Endothelial cell of umbilical vein (primary cell): ENCODE measurements at regions not wholly inside any gene's neighbourhood (a gene's known extent, or its start where the extent isn't known, plus 50 kb on each side); places are given as distances from the start of the nearest gene placed in this dataset.

Experiments
- BruUV-seq: library from RNA; stranded (reverse); fragments of 400-500 nt; replicated peaks from 2 replicates; lab custom pipeline; 2021; lab: Mats Ljungman, UMichigan
- CTCF ChIA-PET: fragments of 300-600, 350-600 bp; sonication (Branson Sonifier 250); formaldehyde crosslinking; loops from one replicate; lab custom pipeline; 2021; ENCODE audit warnings: antibody characterized with exemption, inconsistent platforms; lab: Charles Lee
- POLR2A ChIA-PET: fragments of 300-600, 350-600 bp; sonication (Branson Sonifier 250); formaldehyde crosslinking; loops from one replicate; lab custom pipeline; 2021; ENCODE audit warnings: antibody characterized with exemption, inconsistent platforms; lab: Charles Lee
- DNase-seq: peaks from one replicate; pipeline ENCODE4 v3.0.0-alpha.2; 2011; ENCODE audit warnings: low read depth, low spot score
- FAIRE-seq: peaks from 2 replicates; lab custom pipeline; 2011; peaks lifted over from hg19 to GRCh38; lab: Jason Lieb, UNC
- H2AFZ ChIP-seq: 2 replicates; pipeline ENCODE4 v1.6.0; 2012; ENCODE audit warnings: low read depth, low read length, control low read depth, inconsistent platforms
- H3K27ac ChIP-seq: 2 replicates; pipeline ENCODE4 v1.5.1; 2011; ENCODE audit warnings: low read depth, mild to moderate bottlenecking, control low read depth, low read length, moderate library complexity; ENCODE audit not compliant: insufficient read depth
- H3K27me3 ChIP-seq, 2 experiments: 2 replicates each; pipeline versions ENCODE4 v1.6.0 to v1.6.1; 2011; ENCODE audit warnings: low read length in 2 of 2, mixed read lengths in 1 of 2; ENCODE audit not compliant: control insufficient read depth in 2 of 2, insufficient read depth in 2 of 2
- H3K36me3 ChIP-seq, 2 experiments: 2 replicates in 1 of 2; 3 replicates in 1 of 2; pipeline ENCODE4 v1.5.1; 2011; ENCODE audit warnings: low read length in 2 of 2, mild to moderate bottlenecking in 1 of 2, moderate library complexity in 1 of 2; ENCODE audit not compliant: control insufficient read depth in 2 of 2, insufficient read depth in 2 of 2; ENCODE audit errors: extremely low read depth in 1 of 2
- H3K4me1 ChIP-seq: 3 replicates; pipeline ENCODE4 v1.5.1; 2011; ENCODE audit warnings: mild to moderate bottlenecking, low read length; ENCODE audit not compliant: control insufficient read depth, insufficient read depth; ENCODE audit errors: extremely low read depth
- H3K4me2 ChIP-seq: 2 replicates; pipeline ENCODE4 v1.6.1; 2011; ENCODE audit warnings: low read length, control low read depth, mixed read lengths; ENCODE audit not compliant: insufficient read depth
- H3K4me3 ChIP-seq, 3 experiments: fragments of 200-600 bp in 1 of 3; sonication (generic), shearing (Covaris generic) in 1 of 3; replicated peaks in 1 of 3; 2 replicates each; pipeline ENCODE4 v1.5.1; 2011 to 2016; ENCODE audit warnings: control low read depth in 3 of 3, low read length in 3 of 3, mild to moderate bottlenecking in 2 of 3, inconsistent platforms in 1 of 3, low read depth in 1 of 3, moderate library complexity in 1 of 3; ENCODE audit not compliant: insufficient read depth in 1 of 3
- H3K79me2 ChIP-seq: 2 replicates; pipeline ENCODE4 v1.6.0; 2012; ENCODE audit warnings: low read length, inconsistent platforms; ENCODE audit not compliant: control insufficient read depth, insufficient read depth
- H3K9ac ChIP-seq: replicated peaks from 2 replicates; pipeline ENCODE3; 2011; ENCODE audit warnings: low read length, control low read depth; ENCODE audit not compliant: insufficient read depth; ENCODE audit errors: extremely low read depth
- H3K9me1 ChIP-seq: replicated peaks from 3 replicates; pipeline ENCODE4 v1.6.0; 2011; ENCODE audit warnings: mild to moderate bottlenecking, low read length; ENCODE audit not compliant: control insufficient read depth, insufficient read depth; ENCODE audit errors: extremely low read depth
- H3K9me3 ChIP-seq: replicated peaks from 2 replicates; pipeline ENCODE4 v1.5.1; 2012; ENCODE audit warnings: low read length, inconsistent platforms; ENCODE audit not compliant: control insufficient read depth, insufficient read depth
- H4K20me1 ChIP-seq: replicated peaks from 2 replicates; pipeline ENCODE3; 2011; ENCODE audit warnings: mild to moderate bottlenecking, low read length; ENCODE audit not compliant: control insufficient read depth, insufficient read depth; ENCODE audit errors: extremely low read depth
- CTCF ChIP-seq, 2 donors: IDR thresholded peaks; 1 replicate in 1 of 2; 2 replicates in 1 of 2; pipeline ENCODE4 v1.5.1; 2011; ENCODE audit warnings: low read length in 2 of 2, mild to moderate bottlenecking in 2 of 2, moderate library complexity in 2 of 2, control low read depth in 1 of 2, inconsistent platforms in 1 of 2, low read depth in 1 of 2; ENCODE audit not compliant: insufficient read depth in 1 of 2; ENCODE audit errors: extremely low read depth in 1 of 2
- EZH2 ChIP-seq: IDR thresholded peaks from 2 replicates; pipeline ENCODE4 v1.6.1; 2012; ENCODE audit warnings: borderline replicate concordance, low read depth, mild to moderate bottlenecking, moderate library complexity, low read length, inconsistent platforms; ENCODE audit not compliant: severe bottlenecking
- FOS ChIP-seq: IDR thresholded peaks from 2 replicates; pipeline ENCODE4 v1.6.1; 2011; ENCODE audit warnings: mild to moderate bottlenecking, low read length, moderate library complexity, borderline replicate concordance; ENCODE audit not compliant: insufficient read depth
- GATA2 ChIP-seq: IDR thresholded peaks from 2 replicates; pipeline ENCODE4 v1.7.0; 2011; ENCODE audit warnings: low read depth, mild to moderate bottlenecking, moderate library complexity, mixed read lengths, low read length; ENCODE audit not compliant: insufficient read length, insufficient read depth
- JUN ChIP-seq: IDR thresholded peaks from 2 replicates; pipeline ENCODE4 v1.6.1; 2011; ENCODE audit warnings: borderline replicate concordance, low read depth; ENCODE audit not compliant: insufficient read length, insufficient read depth
- MAX ChIP-seq: IDR thresholded peaks from 2 replicates; pipeline ENCODE4 v1.6.1; 2011; ENCODE audit not compliant: insufficient read depth, insufficient read length
- MYC ChIP-seq: IDR thresholded peaks from one replicate; pipeline ENCODE4 v1.6.1; 2011; ENCODE audit warnings: mild to moderate bottlenecking, low read depth, low read length
- POLR2A ChIP-seq: IDR thresholded peaks from 2 replicates; pipeline ENCODE4 v1.6.1; 2012; ENCODE audit warnings: low read depth, mild to moderate bottlenecking, control low read depth, low read length
- POLR2AphosphoS5 ChIP-seq: IDR thresholded peaks from 2 replicates; pipeline ENCODE4 v1.6.1; 2012; ENCODE audit warnings: low read depth, mild to moderate bottlenecking, control low read depth, low read length, moderate library complexity; ENCODE audit not compliant: insufficient read depth
- dilution Hi-C: fragments of 300-500 bp; cut with MboI; formaldehyde crosslinking; loops from one replicate; pipeline ENCODE4 v1.15.0; 2019; ENCODE audit warnings: low sequenced_read_pairs; ENCODE audit not compliant: extremely low pct_ligation_motif_present
- intact Hi-C: fragments of 100-400 bp; cut with micrococcal nuclease; formaldehyde crosslinking; loops from one replicate; pipeline ENCODE4 v1.10.0; 2022

GRCh38 chr1:224520808-224521207, 86.2 kb upstream of the WDR26 start:
- Histone ChIP-seq H3K9ac (no peak overlapping the region), H3K9me3 (no peaks in the 10 kb centered on the region), H3K27me3 (no peaks in the 10 kb centered on the region), H2AFZ (no peak overlapping the region), H3K4me2 (no peak overlapping the region), H3K36me3 (no peaks in the 10 kb centered on the region), H3K4me1 (no peaks in the 10 kb centered on the region), H3K79me2 (no peaks in the 10 kb centered on the region), H3K4me3 (no peak overlapping the region), H3K9me1 (no peaks in the 10 kb centered on the region), H3K27ac (no peak overlapping the region), H4K20me1 (no peaks in the 10 kb centered on the region)
- ChIA-PET CTCF (no interaction called here), POLR2A (no interaction called here)
- FAIRE-seq (no peak), DNase-seq (no peak)
- intact Hi-C loops (no loop called here), dilution Hi-C loops (loop anchor here (25.0 kb wide), 1 partner anchor 91 kb away; the partner anchor contains the start of gene CNIH3)
- TF ChIP-seq JUN, result no peak
- TF ChIP-seq MAX, result no peak
- no peak for TF ChIP-seq MYC
- TF ChIP-seq EZH2, result no peak
- TF ChIP-seq GATA2, result no peak
- TF ChIP-seq CTCF (IDR thresholded peaks at IDR 0.05; ENCODE audit: extremely low read depth in 1 of 2, insufficient read depth in 1 of 2, low read depth in 1 of 2, low read length in 2 of 2), result no peak
- no peak for TF ChIP-seq POLR2A
- TF ChIP-seq POLR2AphosphoS5, result no peak
- TF ChIP-seq FOS, result no peak
- no TSS peak for BruUV-seq
